ENCODE measurements at regions not wholly inside any gene's neighbourhood (a gene's known extent, or its start where the extent isn't known, plus 50 kb on each side); places are given as distances from the start of the nearest gene placed in this dataset.

GRCh38 chr16:87227296-87227951 is 89.8 kb downstream of the C16orf95 start:
- no peak for TF ChIP-seq CTCF (IDR thresholded peaks at IDR 0.05)
- TF ChIP-seq POLR2A (IDR thresholded peaks at IDR 0.05): no peak
